Activated CD4-positive, CD25-positive, alpha-beta regulatory T cell (primary cell): ENCODE measurements at regions not wholly inside any gene's neighbourhood (a gene's known extent, or its start where the extent isn't known, plus 50 kb on each side); places are given as distances from the start of the nearest gene placed in this dataset.

Experiments
- DNase-seq, 4 experiments: peaks; one replicate each; lab custom pipeline; 2025; lab: John Stamatoyannopoulos, UW

- DNase-seq, result no peak
Observed at GRCh38 chr1:47554082-47554481, 116.2 kb downstream of the FOXD2 start.

DNA sequence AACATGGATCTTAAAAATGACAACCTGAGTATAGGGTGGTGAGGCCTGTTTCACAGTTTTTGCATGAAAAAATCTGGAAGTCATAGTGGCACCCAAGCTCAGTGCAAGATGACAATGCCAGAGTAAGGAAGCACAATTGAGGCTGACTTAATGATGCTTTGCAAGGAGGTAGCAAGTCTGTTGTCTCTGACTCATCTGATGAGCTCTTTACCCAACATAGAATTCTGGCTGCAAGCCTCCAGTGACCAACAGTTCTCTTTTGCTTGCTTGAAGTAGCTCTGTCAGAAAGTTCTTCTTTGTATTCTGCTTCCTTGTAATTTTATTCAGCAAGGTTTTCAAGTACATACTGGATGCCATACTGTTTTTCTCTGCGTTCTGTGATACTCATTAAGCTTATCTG is 117.1 kb downstream of the FOXD2 start:
- DNase-seq, result no peak

- DNase-seq, result no peak
Observed at GRCh38 chr1:47555306-47555705, 117.5 kb downstream of the FOXD2 start.

DNA sequence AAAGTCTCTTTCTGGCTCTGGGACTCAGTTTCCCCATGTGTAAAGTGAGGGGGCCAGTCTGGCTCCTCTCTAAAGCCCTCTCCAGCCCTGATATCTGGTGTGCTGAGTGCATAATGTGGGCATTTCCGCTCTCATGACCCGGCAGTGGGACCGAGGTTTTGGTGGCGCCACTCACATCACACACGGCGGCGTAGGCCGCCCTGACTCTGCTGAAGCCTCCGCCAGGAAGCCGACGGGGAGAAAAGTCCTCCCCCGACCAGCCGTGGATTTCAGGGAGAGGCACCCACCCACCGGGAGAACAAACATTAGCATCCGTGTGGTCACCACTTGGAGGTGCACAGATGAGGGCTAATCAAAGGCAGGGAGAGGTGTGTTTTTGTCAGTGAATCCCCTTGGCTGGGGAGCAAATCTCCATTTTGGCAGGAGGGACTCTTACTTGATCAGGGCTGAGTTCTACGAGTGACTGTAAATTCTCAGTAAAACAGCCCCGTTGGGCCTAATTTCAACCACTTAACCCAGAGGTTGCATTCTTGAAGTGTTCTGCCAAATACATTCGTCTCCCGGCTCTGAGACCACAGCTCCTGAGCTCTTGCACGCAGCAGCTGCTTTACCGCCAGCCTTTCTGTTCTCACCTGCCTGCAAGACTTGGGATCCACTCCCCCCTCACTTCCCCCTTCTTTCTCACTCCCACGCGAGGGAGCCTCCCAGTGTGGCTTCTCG is 118.2 kb downstream of the FOXD2 start:
- DNase-seq, result no peak

GRCh38 chr1:47557066-47557465 is 119.2 kb downstream of the FOXD2 start:
- DNase-seq, result no peak

GRCh38 chr1:47558601-47559593 is 121.1 kb downstream of the FOXD2 start:
- no peak for DNase-seq

- DNase-seq, result no peak
Observed at GRCh38 chr1:47559944-47560695, 122.3 kb downstream of the FOXD2 start.

GRCh38 chr1:47561523-47562007 is 123.7 kb downstream of the FOXD2 start:
- DNase-seq, result no peak

GRCh38 chr1:47562147-47562546 is 124.3 kb downstream of the FOXD2 start:
- no peak for DNase-seq

GRCh38 chr1:47562799-47563198 is 125.0 kb downstream of the FOXD2 start:
- DNase-seq, result no peak

DNA sequence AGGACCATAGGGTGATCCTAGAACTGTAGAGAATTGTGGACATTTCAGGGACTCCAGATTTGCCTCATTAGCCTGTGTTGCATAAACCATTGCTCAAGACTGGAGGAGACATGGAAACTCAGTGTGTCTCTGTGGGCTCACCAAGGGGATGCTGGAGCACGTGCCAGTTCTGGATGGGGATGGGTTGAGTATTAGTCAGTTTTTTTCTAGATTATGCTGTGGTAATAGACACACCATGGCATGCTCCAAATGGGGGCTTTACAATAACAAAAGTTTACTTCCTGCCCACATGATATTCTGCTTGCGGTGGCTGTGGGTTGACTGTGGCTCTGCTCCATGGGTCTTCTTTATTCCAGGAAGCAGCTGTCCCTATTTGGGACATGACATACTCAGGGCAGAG is 125.4 kb downstream of the FOXD2 start:
- no peak for DNase-seq

GRCh38 chr1:47564570-47564969 is 126.7 kb downstream of the FOXD2 start:
- DNase-seq, result no peak

GRCh38 chr1:47565092-47565491 is 127.2 kb downstream of the FOXD2 start:
- DNase-seq, result no peak

GRCh38 chr1:47565676-47566075 is 127.8 kb downstream of the FOXD2 start:
- no peak for DNase-seq

DNA sequence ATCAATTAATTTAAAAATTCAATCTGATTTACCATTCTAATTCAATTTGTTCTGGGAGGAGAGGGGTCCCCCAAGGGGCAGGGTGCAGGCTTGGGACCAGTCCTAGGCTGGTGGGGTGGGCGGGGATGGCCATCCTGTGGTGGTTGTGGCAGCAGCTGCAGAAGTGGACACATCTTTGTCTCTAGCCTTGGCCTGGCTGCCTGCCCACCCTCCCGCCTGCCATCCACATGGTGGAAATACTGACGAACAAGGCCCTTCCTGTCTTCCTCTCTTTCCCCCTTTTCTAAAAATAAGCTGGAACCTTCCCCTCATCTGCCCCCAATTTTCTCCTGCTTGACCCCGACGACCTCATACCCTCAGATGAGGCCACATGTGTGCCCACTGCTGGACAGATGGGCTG is 130.9 kb downstream of the FOXD2 start:
- DNase-seq, result no peak

DNA sequence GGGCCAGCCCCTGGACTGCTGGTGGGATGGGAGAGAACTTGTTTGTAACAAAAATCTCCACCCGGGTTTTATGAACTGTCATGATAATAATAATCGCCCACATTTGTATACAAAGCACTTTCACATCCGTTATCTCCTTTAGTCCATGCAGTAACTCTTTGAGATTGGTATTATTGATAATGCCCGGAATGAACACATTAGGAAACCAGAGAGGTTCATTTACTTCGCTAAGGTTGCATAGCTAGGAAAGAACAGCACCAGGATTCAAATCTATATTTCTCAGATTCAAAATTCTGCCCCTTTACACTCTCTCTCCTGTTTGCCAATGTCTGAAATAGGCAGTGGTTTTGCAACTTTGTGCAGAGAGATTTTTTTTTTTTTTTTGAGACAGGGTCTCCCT is 131.4 kb downstream of the FOXD2 start:
- no peak for DNase-seq

DNA sequence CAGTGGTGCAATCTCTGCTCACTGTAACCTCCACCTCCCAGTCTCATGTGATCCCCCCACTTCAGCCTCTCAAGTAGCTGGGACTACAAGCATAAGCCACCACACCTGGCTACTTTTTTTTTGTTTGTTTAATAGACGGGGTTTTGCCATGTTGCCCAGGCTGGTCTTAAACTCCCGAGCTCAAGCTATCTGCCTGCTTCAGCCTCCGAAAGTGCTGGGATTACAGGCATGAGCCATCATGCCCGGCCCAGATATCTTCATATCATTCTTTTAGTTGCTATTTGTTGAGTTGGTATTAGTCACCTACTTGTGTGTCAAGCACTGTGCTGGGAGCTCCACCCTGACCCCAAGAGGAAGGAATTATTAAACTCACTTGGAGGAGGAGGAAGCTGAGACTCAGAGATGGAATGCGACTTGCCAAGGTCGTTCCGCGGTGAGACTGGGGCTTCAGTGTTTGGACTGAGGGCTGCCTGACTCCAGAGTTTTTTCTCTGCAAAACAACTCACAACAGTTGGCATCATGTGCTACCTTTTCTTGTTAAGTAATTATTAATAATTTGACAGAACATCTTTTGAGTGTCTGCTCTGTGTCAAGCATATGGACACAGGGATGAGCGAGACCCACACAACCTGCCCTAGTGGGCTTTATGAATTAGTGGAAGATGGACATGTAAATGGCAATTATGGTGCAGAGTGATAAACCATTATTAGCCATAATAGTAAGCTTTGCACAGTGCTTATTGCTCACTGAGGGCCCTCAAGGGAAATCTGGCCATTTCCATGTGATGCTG is 132.0 kb downstream of the FOXD2 start:
- DNase-seq, result no peak

DNA sequence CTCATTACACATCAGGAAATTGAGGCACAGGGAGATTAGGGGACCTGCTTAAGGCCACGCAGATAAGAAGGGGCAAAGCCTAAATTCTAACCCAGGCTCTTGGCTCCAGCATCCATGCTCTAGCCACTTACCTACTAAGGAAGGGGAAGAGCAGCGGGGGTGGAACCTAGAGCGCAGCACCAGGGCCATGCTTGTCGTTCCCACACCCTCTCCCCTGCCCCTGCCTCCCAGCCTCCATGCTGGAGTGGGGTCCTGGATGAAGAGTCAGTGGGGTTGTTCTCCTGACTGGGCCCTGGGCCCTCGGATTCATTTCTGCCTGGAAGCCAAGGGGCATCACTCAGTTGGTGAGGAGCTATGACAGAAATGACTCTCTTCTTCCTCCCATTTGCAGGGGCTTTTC is 133.3 kb downstream of the FOXD2 start:
- DNase-seq, result no peak

GRCh38 chr1:47571952-47572351 is 134.1 kb downstream of the FOXD2 start:
- no peak for DNase-seq

- no peak for DNase-seq
Observed at GRCh38 chr1:47572731-47573430, 135.0 kb downstream of the FOXD2 start.
